ENCODE measurements at regions not wholly inside any gene's neighbourhood (a gene's known extent, or its start where the extent isn't known, plus 50 kb on each side); places are given as distances from the start of the nearest gene placed in this dataset.

- DNase-seq (ENCODE audit: low read depth) = no peak
Measured at GRCh38 chr2:136572335-136572734, 193.0 kb upstream of the THSD7B start.

DNA sequence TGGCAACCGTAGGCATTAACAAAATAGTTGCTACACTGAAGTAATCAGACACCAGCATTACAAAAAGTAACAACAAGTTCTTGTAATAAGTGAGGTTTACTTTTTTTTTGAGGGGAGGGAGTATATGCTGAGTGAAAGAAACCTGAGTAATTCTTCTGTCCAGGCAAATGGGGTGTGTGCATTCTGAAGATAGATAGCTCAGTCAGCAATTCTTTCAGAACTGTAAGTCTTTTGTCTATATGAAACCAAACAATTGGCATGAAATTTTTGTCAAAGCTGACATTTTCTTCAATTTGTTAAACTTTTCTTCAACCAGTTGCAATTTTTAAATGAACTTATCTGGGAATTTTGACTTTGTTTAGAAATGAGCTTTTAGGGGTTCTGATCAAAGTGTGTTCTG, 208.1 kb upstream of the THSD7B start:
- no peak for DNase-seq (ENCODE audit: low read depth)

- DNase-seq (ENCODE audit: low read depth) = no peak
Measured at GRCh38 chr2:136550181-136550580, 215.2 kb upstream of the THSD7B start.

GRCh38 chr2:136539355-136539754, 226.0 kb upstream of the THSD7B start:
- no peak for DNase-seq (ENCODE audit: low read depth)

DNA sequence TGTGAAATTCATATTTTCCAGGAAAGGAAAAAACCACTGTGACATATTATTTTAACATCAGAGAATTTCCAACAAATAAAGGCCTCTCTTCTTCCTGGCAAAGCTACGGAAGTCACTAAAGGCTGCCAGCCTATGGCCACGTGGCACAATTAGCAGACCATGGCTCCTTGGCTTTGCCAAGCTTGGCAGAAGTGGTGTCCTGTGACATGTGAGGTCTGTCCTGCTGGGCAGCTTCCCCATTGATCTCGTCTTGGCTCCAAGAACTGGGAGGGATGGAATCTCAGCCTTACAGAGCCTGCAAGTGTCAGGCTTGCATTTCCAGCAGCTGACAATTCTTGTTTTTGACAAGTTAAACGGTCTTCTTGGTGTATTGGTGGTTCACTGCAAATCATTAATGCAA, 226.9 kb upstream of the THSD7B start:
- no peak for DNase-seq (ENCODE audit: low read depth)

DNA sequence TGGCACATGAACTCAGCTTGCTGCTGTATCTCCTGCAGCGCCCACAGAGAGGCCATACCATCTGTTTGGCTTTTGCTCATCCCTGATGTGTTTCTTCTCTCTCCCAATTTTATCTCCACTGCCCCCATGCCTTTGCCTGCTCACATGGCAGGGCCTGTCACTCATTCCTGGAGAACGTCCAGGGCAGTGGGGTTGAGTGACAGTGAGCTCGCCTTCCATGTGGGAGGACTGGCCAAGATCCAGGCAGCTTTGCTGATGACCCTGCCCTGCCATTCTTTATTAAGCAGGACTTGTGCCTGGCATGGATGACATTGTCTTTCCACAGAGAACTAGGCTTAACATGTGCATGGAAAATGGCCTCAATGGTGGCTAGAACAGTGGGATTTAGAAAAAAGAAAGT, 230.5 kb upstream of the THSD7B start:
- DNase-seq (ENCODE audit: low read depth) = no peak

- no peak for DNase-seq (ENCODE audit: low read depth)
Measured at GRCh38 chr2:136532171-136532570, 233.2 kb upstream of the THSD7B start.

- no peak for DNase-seq (ENCODE audit: low read depth)
Measured at GRCh38 chr2:136531731-136532130, 233.6 kb upstream of the THSD7B start.

DNA sequence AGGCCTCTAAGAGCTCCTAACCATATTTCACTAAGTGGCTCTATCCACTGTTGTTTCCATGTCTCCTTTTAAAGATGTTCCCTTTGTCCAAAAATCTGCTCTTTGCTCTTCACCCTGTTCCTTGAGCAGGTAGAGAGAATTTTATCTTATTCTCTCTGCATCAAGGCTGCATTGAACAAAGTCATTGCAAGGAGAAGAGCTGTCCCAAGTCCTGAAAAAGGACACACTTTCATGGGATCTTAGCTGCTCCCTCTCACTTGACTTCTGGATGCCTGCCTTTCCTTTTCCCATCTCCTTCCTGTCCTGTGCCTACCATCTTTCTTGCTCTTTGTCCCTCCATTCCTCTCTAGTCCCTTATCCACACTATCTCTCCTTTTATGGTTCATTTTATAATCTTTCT, 235.2 kb upstream of the THSD7B start:
- no peak for DNase-seq (ENCODE audit: low read depth)

DNA sequence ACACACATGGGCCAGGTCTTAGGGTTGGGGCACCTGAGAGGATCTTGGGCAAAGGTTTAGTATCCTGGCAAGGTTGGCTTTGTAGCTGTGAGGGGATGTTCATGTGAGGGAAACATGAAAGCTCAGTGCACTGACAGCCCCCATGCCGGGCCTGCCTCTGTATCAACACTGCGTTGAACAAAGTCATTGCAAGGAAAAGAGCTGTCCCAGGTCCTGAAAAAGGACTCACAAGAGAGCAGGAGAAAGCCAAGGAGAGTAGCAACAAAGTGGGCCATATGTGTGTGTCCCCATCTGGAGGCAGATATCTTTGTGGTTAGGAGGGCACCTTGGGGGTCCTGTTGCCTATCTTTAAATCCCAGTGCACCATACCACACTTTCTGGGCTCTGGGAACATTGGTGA, 237.8 kb upstream of the THSD7B start:
- DNase-seq (ENCODE audit: low read depth) = no peak

DNA sequence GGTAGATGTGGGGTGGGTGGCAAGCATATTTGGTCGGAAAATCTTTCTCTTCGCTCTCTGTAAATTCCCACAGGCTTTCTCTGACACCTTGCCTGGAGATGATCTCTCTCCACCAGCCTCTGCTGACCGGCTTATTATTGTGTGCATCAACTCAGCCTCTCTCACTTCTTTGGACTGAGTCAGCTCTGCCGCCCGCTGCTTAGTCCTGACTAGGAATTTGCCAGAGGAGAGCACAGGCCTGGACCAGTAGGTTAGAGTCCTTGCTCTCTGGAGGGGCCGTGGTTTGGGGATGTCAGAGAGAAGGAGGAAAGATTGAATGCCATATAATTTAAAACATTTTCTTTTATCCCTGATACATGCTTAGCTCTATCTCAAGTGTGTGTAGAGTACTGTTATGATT, 242.6 kb upstream of the THSD7B start:
- DNase-seq (ENCODE audit: low read depth) = no peak

DNA sequence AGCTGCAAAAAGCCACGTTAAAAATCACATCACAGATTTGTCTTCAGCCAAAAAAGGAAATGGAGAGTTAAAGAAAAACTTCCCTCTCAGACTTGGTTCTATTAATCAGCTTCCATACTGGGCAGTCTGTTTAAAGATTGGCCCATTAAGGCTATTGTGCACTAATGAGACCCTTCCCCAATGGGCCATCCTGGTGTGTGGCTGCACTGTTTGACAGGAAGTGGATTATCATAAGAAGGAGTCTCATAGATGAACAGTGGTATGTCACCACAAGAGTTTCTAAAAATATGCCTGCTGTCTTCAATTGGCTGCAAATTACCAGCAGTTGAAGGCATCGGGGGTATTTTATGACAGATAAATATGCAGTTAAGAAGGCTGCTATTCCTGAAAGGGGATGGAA, 247.6 kb upstream of the THSD7B start:
- no peak for DNase-seq (ENCODE audit: low read depth)

DNA sequence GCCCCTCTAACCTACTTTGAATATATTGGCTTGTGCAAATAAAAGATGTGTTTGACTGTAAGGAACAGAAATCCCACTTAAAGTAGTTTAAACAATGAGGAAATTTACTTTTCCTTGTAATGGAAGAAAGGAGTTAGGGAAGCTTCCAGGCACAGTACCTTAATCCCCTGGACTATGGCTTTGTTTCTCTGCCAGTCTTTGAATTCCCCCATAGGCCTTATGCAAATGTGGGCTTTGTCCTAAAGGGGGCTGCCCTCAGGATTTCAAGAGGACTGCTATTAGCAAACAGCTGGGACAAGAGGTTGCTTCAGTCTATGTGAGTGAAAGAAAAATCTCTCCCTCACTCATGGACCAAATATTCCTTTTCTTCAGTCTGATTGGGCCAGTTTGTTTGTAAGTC, 255.1 kb upstream of the THSD7B start:
- DNase-seq (ENCODE audit: low read depth) = no peak

- DNase-seq (ENCODE audit: low read depth) = no peak
Measured at GRCh38 chr2:136505462-136505861, 259.9 kb upstream of the THSD7B start.

DNA sequence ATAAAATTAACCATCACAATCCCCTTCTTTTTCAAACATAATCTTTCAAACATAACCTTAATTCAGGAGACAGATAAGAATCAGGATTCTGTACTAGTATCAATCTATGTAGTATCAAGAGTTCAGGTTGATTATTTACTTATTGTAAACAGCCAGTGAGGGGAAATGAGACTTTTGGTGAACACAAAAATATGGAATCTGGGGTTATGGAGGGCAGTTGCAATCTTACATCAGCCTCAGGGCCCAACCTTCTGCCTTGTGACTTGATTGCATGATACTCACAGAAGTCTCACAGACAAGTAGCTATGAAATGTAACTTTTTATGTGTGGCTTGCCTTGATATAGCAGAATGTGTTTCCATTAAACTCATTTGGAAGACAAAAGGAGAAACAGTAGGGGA, 262.7 kb upstream of the THSD7B start:
- no peak for DNase-seq (ENCODE audit: low read depth)

GRCh38 chr2:136497709-136498108, 267.6 kb upstream of the THSD7B start:
- no peak for DNase-seq (ENCODE audit: low read depth)

DNA sequence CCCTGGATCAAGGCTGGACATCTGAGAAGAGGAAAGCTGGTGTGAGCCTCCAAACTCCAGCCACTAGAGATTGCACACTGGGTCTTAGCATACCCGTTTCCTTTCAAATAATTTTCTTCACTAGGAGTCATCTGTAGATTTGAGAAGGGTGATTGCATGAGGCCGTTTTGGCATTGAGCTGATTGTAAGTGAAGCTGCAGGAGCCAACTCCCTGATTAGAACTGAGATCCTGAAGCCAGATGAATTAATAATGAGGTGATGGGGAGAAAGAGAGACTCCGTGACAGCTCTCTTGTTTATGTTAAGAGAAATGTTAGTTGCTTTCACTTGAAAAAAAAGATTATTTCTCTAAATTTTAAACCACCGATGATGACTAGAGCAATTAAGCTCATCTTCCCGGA, 268.4 kb upstream of the THSD7B start:
- no peak for DNase-seq (ENCODE audit: low read depth)

DNA sequence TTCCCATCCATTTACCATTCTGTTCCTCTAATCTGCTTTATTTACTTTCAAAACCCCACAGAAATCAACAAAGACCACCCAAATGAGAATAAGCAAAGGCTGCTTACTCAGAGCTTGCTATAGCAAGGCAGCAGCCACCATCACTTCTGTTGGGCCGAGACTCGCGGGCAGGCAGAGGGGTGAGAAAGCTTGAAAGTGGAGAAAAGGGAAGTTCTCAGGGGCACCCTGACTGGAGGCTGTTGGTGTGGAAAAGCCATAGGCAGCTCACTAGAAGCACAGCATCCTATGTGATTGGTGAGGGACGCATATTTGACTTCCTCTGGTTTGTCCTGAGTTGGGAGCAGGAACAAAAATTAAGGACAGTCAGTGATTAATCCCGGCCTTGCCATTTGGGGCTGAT, 269.7 kb upstream of the THSD7B start:
- no peak for DNase-seq (ENCODE audit: low read depth)

GRCh38 chr2:136492901-136493300, 272.4 kb upstream of the THSD7B start:
- DNase-seq (ENCODE audit: low read depth) = no peak

DNA sequence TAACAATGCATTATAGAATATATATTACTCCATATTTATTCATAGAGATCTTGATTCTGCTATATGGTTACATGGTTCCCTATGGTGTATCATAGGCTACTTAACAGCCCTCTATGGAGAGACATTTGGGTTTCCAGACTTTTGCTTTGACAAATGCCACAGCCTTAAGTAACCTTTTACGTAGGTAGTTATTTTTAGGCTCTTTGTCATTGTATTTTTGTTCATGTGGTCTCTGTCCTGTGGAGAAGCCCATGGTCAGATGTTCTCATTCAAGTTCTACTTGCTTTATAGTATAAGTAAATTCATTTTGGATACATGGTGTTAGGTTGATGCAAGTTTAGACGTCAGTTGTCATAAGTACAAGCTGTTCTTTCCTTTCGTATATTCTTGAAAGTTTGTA, 275.2 kb upstream of the THSD7B start:
- DNase-seq (ENCODE audit: low read depth) = no peak

DNA sequence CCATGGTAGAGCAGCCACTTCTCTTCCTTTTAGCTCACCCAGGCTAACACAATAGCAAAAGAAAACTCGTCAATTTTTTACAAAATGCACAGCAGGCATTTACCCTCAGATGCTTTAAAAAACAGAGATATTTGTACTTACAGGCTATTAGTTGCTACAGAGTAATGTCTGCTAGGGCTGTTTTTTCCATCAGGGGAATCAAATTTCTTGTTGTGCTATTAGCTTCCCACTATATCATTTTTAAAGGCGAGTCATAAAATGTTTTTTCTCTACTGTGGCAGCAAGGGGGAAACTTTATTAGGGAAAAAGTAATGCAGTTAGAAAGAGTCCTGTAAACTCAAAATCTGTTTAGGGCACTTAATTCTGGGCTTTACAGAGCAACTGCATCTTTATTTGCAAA, 277.9 kb upstream of the THSD7B start:
- DNase-seq (ENCODE audit: low read depth) = no peak

DNA sequence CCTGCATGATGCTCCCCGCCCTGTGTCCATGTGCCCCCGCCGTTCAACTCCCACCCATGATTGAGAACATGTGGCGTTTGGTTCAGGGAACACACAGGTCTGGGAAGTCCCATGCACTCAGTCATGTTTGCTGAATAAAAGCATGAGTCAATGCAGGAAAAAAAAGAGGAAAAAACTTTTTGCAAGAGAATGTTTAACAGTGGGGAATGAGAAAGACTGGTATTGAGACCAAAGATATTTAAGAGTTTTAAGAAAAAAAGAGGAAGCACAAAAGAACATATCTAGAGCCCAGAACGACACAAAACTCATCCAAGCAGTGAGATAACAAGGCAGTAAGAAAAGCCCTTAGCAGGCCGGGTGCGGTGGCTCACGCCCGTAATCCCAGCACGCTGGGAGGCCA, 279.2 kb upstream of the THSD7B start:
- DNase-seq (ENCODE audit: low read depth) = no peak

GRCh38 chr2:136482966-136483365, 282.4 kb upstream of the THSD7B start:
- DNase-seq (ENCODE audit: low read depth) = no peak

DNA sequence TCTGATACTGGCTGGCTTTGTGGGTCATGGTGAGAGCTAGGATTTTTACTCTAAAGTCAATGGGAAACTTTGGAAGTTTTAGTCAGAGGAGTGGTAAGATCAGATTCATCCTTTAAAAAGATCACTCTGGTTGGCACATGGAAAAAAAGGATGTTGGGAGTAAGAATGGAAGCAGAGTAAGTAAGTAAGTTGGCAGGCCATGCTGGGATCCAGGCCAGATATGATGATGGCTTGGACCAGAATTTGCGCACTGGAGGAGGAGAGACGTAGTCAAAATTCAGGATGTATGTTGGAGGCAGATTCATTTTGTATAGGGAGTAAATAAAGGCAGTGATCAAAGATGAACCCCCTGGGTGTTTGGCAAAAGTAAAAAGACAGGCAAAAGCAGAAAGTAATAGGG, 283.3 kb upstream of the THSD7B start:
- DNase-seq (ENCODE audit: low read depth) = no peak

- DNase-seq (ENCODE audit: low read depth) = no peak
Measured at GRCh38 chr2:136479696-136480095, 285.6 kb upstream of the THSD7B start.
